ENCODE measurements at regions not wholly inside any gene's neighbourhood (a gene's known extent, or its start where the extent isn't known, plus 50 kb on each side); places are given as distances from the start of the nearest gene placed in this dataset.

DNA sequence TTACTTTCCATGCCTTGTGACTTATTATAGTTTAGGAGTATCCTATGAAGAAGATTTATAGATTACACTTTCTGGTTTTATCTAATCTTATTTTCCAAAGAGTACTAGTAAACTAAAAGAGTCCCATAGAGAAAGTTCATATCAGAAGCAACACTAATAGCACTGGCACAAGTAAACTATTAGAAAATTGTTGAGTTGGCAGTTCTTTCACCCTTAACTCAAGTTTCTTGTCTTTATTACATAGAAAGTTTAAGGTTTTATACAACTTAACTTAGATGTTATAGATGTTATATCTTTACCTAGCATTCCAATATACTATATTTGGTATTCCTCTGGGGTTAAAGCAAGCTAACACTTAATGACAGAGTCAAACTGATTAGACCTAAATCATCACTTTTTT lies 437.8 kb upstream of the ARRDC3 start:
- TF ChIP-seq, protein P1, sequence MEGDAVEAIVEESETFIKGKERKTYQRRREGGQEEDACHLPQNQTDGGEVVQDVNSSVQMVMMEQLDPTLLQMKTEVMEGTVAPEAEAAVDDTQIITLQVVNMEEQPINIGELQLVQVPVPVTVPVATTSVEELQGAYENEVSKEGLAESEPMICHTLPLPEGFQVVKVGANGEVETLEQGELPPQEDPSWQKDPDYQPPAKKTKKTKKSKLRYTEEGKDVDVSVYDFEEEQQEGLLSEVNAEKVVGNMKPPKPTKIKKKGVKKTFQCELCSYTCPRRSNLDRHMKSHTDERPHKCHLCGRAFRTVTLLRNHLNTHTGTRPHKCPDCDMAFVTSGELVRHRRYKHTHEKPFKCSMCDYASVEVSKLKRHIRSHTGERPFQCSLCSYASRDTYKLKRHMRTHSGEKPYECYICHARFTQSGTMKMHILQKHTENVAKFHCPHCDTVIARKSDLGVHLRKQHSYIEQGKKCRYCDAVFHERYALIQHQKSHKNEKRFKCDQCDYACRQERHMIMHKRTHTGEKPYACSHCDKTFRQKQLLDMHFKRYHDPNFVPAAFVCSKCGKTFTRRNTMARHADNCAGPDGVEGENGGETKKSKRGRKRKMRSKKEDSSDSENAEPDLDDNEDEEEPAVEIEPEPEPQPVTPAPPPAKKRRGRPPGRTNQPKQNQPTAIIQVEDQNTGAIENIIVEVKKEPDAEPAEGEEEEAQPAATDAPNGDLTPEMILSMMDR (IDR thresholded peaks at IDR 0.05 in 8 of 11, conservative IDR thresholded peaks at IDR 0.05 in 3 of 11) = no peak
- TF ChIP-seq POLR2A (IDR thresholded peaks at IDR 0.05) = no peak

Data from spleen (tissue), 7 donors.